NCI-H128 (cell line): ENCODE measurements at regions not wholly inside any gene's neighbourhood (a gene's known extent, or its start where the extent isn't known, plus 50 kb on each side); places are given as distances from the start of the nearest gene placed in this dataset.

Experiments
- DNase-seq: peaks from one replicate; lab custom pipeline; 2025; ENCODE audit not compliant: unreplicated experiment; lab: John Stamatoyannopoulos, UW

- no peak for DNase-seq
These were observed 648.3 kb upstream of the CFAP20DC start for GRCh38 chr3:59698091-59698490.

GRCh38 chr3:59696783-59697182 is 647.0 kb upstream of the CFAP20DC start:
- DNase-seq, result no peak

- no peak for DNase-seq
These were observed 646.0 kb upstream of the CFAP20DC start for GRCh38 chr3:59695860-59696259.

- no peak for DNase-seq
These were observed 642.3 kb upstream of the CFAP20DC start for GRCh38 chr3:59692117-59692516.

GRCh38 chr3:59690886-59691285 is 641.1 kb upstream of the CFAP20DC start:
- no peak for DNase-seq

- DNase-seq, result no peak
These were observed 638.8 kb upstream of the CFAP20DC start for GRCh38 chr3:59688636-59689035.

- no peak for DNase-seq
These were observed 635.6 kb upstream of the CFAP20DC start for GRCh38 chr3:59685432-59685831.

- DNase-seq, result no peak
These were observed 634.9 kb upstream of the CFAP20DC start for GRCh38 chr3:59684766-59685165.

- DNase-seq, result no peak
These were observed 631.1 kb upstream of the CFAP20DC start for GRCh38 chr3:59680919-59681318.

- DNase-seq, result no peak
These were observed 628.2 kb upstream of the CFAP20DC start for GRCh38 chr3:59677747-59678702.

GRCh38 chr3:59675495-59675894 is 625.7 kb upstream of the CFAP20DC start:
- DNase-seq, result no peak

- no peak for DNase-seq
These were observed 613.4 kb upstream of the CFAP20DC start for GRCh38 chr3:59663076-59663850.

GRCh38 chr3:59660852-59661625 is 611.2 kb upstream of the CFAP20DC start:
- DNase-seq, result peak; percentile 19

GRCh38 chr3:59660376-59660775 is 610.6 kb upstream of the CFAP20DC start:
- no peak for DNase-seq

GRCh38 chr3:59659755-59660154 is 609.9 kb upstream of the CFAP20DC start:
- no peak for DNase-seq

- DNase-seq, result no peak
These were observed 609.0 kb upstream of the CFAP20DC start for GRCh38 chr3:59658866-59659265.

GRCh38 chr3:59658274-59658673 is 608.4 kb upstream of the CFAP20DC start:
- DNase-seq, result no peak

- DNase-seq, result no peak
These were observed 605.7 kb upstream of the CFAP20DC start for GRCh38 chr3:59655418-59656015.

- no peak for DNase-seq
These were observed 604.9 kb upstream of the CFAP20DC start for GRCh38 chr3:59654480-59655417.

GRCh38 chr3:59654123-59654479 is 604.3 kb upstream of the CFAP20DC start:
- no peak for DNase-seq
